ENCODE measurements at regions not wholly inside any gene's neighbourhood (a gene's known extent, or its start where the extent isn't known, plus 50 kb on each side); places are given as distances from the start of the nearest gene placed in this dataset.
"Not testable (repeated sequence)": the region's sequence is repeated elsewhere in the genome, so short reads cannot be mapped to it uniquely, and the experiment has no call there.

GRCh38 chr13:39932514-39932913 lies 277.1 kb downstream of the COG6 start:
- not testable (repeated sequence) for TF ChIP-seq CTCF (IDR thresholded peaks at IDR 0.05; ENCODE audit: insufficient read depth, low read length, poor library complexity, severe bottlenecking); EZH2phosphoT487 (conservative IDR thresholded peaks at IDR 0.05; ENCODE audit: low read length)

Data from SU-DHL-6 (cell line).